Neural crest cell (in vitro differentiated cells): ENCODE measurements at regions not wholly inside any gene's neighbourhood (a gene's known extent, or its start where the extent isn't known, plus 50 kb on each side); places are given as distances from the start of the nearest gene placed in this dataset.

Source experiments
- DNase-seq: peaks from one replicate; pipeline ENCODE4 v3.0.0; 2021; ENCODE audit warnings: low read depth, mixed read lengths, low spot score
- H3K27ac Mint-ChIP-seq: one replicate; pipeline ENCODE4 v1.8.0; 2021; ENCODE audit warnings: mild to moderate bottlenecking, mixed read lengths; ENCODE audit not compliant: unreplicated experiment
- H3K27me3 Mint-ChIP-seq: 2 replicates; pipeline ENCODE4 v1.8.0; 2021; ENCODE audit warnings: low read depth, mild to moderate bottlenecking, mixed read lengths
- H3K36me3 Mint-ChIP-seq: 2 replicates; pipeline ENCODE4 v1.8.0; 2021; ENCODE audit warnings: low read depth, mild to moderate bottlenecking, mixed read lengths
- H3K4me1 Mint-ChIP-seq: 2 replicates; pipeline ENCODE4 v1.8.0; 2021; ENCODE audit warnings: mixed read lengths
- H3K4me3 Mint-ChIP-seq: one replicate; pipeline ENCODE4 v1.8.0; 2021; ENCODE audit warnings: mild to moderate bottlenecking, mixed read lengths
- H3K9me3 Mint-ChIP-seq: 2 replicates; pipeline ENCODE4 v1.8.0; 2021; ENCODE audit warnings: mixed read lengths
- CTCF ChIP-seq: fragments of 200-600 bp; sonication (generic); conservative IDR thresholded peaks from 2 replicates; pipeline ENCODE4 v1.5.0; 2021; ENCODE audit warnings: antibody characterized with exemption, mild to moderate bottlenecking

- no peak for TF ChIP-seq CTCF
- H3K9me3 Mint-ChIP-seq: no peaks in the 10 kb centered on the region
- no peak overlapping the region for H3K27ac Mint-ChIP-seq
- no peak for DNase-seq
- peaks cover 12% of the 10 kb centered on the region for H3K4me1 Mint-ChIP-seq
- no peaks in the 10 kb centered on the region for H3K27me3 Mint-ChIP-seq
- no peaks in the 10 kb centered on the region for H3K36me3 Mint-ChIP-seq
- no peak overlapping the region for H3K4me3 Mint-ChIP-seq
Measured at GRCh38 chr6:15904651-15905376, 224.1 kb upstream of the MYLIP start.

DNA sequence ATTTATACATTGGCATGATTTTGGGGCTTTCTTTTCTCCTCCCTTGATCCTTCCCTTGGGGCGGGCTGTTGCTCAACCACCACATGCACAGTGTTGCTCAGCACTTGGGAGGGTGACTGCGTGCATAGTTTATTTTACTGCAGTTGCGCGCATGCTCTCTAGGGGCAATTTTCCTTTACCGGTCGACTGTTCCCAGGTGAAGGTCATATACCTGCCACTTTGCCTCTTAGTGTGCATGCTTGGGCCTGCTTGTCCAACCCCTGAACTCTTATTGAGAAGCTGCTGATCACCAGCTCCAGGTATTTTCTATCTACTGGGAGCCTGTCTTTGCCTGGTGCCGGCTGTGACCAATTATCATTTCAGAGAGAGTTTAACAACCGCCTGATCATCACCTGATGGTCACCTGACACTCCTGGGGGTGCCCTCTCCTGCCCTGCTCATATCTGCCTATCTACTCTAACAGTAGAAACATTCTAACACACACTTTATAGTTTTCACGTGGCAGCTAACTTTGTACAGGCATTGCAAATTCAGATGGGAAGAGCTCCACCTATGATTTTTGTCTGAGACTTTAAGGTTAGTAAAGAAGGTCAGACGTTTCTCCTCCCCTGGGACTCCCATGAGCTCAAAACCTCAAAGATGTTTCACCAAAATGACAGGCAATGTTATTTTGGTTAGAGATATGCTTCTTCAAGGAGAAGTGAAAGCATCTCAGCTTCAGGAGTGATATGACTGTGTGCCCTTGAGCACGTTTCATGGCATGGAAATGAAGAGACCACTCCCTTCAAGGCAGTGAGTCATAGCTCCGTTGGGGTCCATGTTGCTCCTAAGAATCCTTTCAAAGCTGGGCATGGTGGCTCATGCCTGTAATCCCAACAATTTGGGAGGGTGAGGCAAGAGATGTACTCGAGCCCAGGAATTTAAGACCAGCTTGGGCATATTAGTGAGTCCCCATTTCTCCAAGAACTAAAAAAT is 227.5 kb upstream of the MYLIP start:
- peaks cover 11% of the 10 kb centered on the region for H3K4me1 Mint-ChIP-seq
- H3K4me3 Mint-ChIP-seq: no peak overlapping the region
- TF ChIP-seq CTCF: no peak
- DNase-seq: no peak
- H3K27me3 Mint-ChIP-seq: no peaks in the 10 kb centered on the region
- H3K27ac Mint-ChIP-seq: no peak overlapping the region
- no peaks in the 10 kb centered on the region for H3K9me3 Mint-ChIP-seq
- no peaks in the 10 kb centered on the region for H3K36me3 Mint-ChIP-seq

DNA sequence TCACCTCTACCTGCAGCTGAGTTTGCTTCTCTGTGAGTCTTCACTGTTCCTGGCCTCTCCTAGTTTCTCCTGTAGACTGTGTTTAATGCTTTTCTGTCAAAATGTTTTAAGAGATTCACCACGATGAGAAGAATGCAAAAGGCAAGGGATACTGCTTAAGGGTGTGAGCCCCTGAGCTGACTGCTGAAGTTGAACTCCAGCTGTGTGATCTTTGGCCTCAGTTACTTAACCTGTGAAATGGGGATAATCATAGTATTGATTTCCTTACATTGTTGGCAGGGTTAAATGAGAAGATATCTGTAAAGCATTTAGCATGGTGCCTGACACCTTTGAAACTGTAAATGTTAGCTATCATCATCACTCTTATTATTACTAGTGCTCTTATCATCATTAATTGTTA is 230.2 kb upstream of the MYLIP start:
- H3K4me3 Mint-ChIP-seq: no peak overlapping the region
- TF ChIP-seq CTCF: no peak
- DNase-seq: no peak
- H3K27me3 Mint-ChIP-seq: no peaks in the 10 kb centered on the region
- no peaks in the 10 kb centered on the region for H3K4me1 Mint-ChIP-seq
- no peak overlapping the region for H3K27ac Mint-ChIP-seq
- H3K9me3 Mint-ChIP-seq: no peaks in the 10 kb centered on the region
- H3K36me3 Mint-ChIP-seq: no peaks in the 10 kb centered on the region

GRCh38 chr6:15897063-15897876 is 231.6 kb upstream of the MYLIP start:
- Mint-ChIP-seq H3K4me3 (no peak overlapping the region), H3K4me1 (no peaks in the 10 kb centered on the region), H3K36me3 (no peaks in the 10 kb centered on the region), H3K9me3 (peaks cover 2% of the 10 kb centered on the region), H3K27ac (no peak overlapping the region), H3K27me3 (no peaks in the 10 kb centered on the region)
- no peak for DNase-seq
- TF ChIP-seq CTCF: no peak

- Mint-ChIP-seq H3K4me3 (no peak overlapping the region), H3K9me3 (peaks cover 4% of the 10 kb centered on the region), H3K27ac (no peak overlapping the region), H3K36me3 (no peaks in the 10 kb centered on the region), H3K27me3 (no peaks in the 10 kb centered on the region), H3K4me1 (no peaks in the 10 kb centered on the region)
- DNase-seq: no peak
- TF ChIP-seq CTCF: no peak
Measured at GRCh38 chr6:15894973-15895725, 232.3 kb upstream of the DTNBP1 start.
